Stimulated activated CD4-positive, alpha-beta T cell treated with anti-CD3 and anti-CD28 coated beads, Interleukin-4, amount 100 ng/mL, for 4 hours (primary cell): ENCODE measurements at regions not wholly inside any gene's neighbourhood (a gene's known extent, or its start where the extent isn't known, plus 50 kb on each side); places are given as distances from the start of the nearest gene placed in this dataset.

ENCODE experiments used
- DNase-seq, 2 experiments: peaks; one replicate each; pipeline ENCODE4 v3.0.0-alpha.2; 2020

DNA sequence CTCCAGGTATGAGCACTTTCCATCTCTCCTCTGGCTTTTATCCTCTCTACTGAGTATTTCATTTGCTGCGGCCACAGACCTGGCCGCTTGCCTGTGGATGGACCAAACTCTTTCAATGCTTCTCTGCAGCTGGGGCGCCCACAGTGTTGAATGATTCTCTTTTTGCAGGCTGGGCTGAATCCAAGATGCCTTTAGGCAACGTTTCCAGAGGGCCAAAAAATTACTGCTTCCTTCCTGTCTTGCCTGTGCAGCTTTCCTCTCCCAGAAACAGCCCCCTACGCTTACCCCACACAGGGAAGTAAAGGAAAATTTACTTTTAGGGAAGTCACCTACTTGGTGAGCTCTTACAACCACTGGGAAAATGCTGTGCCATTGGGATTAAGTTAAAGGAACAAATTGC is 55.6 kb upstream of the JDP2 start:
- no peak for DNase-seq

DNA sequence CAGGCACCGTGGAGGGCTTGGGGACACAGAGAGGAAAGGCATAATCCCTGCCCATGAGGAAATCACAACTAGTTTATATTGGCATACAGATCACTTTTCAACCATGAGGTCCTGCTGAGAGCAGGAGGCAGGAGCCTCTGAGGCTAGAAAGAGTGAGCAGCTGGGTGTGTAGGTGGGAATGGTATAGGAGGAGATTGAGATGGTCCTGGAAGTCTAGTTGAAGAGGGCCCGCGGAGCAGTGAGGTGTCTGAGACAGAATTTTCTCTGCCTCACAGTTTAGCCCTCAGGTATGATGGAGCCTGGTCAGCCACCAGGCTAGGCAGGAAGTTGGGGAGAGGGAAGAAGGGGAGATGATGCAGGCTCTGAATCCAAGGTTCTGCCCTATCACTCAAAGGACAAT is 54.7 kb upstream of the JDP2 start:
- no peak for DNase-seq

DNA sequence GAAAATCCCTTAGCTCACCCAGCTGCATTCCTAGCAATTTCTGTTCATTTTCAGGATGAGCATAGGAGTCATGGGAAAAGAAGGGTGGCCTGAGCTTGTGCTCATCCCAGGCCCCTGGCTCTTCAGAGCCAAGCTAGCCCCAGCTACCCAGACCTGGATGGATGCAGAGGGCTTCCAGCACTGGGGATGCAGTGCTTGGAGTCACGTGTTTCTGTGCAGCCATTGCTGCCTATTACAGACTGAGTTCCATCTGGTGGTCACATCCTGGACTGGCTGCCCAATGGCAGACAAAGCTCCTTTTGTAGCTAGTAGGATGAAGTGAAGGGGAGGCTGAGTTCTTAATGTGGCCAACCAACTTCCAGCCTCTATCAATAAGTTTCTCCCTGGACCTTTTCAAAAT is 54.2 kb upstream of the JDP2 start:
- DNase-seq, result no peak

DNA sequence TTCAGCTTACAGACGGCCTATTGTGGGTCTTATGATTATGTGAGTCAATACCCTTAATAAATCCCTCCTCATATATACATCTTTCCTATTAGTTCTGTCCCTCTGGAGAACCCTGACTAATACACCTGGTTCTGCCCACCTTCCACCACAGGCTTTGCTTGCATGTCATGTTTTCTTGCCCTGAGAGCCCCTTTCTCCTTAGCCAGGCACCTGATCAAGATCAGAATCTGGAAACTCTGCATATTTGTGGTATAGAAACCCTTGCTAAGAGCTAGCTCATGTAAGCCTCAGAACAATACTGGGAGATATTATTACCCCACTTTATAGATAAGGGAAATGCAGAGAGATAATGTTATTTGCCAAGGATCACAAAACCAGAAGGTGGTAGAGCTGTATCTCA is 52.9 kb upstream of the JDP2 start:
- no peak for DNase-seq

DNA sequence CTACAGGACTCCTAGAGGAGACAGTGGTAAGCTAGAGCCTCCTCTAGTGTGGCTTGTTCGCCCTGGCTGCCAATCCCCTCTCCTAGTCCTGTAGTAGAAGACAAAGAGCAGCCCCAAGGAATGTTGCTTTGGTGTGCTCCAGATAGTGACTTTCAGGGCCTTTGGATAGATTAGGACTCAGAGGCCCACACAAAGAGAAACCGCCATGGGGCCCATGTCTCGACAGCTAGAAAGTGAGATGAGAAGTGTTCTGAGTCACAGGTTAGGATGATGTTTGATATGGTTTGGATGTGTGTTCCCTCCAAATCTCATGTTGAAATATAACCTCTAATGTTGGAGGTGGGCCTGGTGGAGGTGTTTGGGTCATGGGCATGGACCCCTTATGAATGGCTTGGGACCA is 51.8 kb upstream of the JDP2 start:
- DNase-seq, result no peak
